KMS-11 (cell line): ENCODE measurements at regions not wholly inside any gene's neighbourhood (a gene's known extent, or its start where the extent isn't known, plus 50 kb on each side); places are given as distances from the start of the nearest gene placed in this dataset.

Experiments
- H2AFZ ChIP-seq: fragments of 200-600 bp; sonication (generic); 2 replicates; pipeline ENCODE4 v1.6.1; 2016; ENCODE audit warnings: antibody characterized with exemption, mixed run types, low read depth
- H3K27ac ChIP-seq: fragments of 200-600 bp; sonication (generic); 2 replicates; pipeline ENCODE4 v1.6.1; 2016; ENCODE audit warnings: mild to moderate bottlenecking, mixed run types
- H3K27me3 ChIP-seq: fragments of 200-600 bp; sonication (generic); 2 replicates; pipeline ENCODE4 v1.6.1; 2017; ENCODE audit warnings: mild to moderate bottlenecking, low read depth, mixed run types, moderate library complexity; ENCODE audit not compliant: insufficient read depth
- H3K36me3 ChIP-seq: fragments of 200-600 bp; sonication (generic); 2 replicates; pipeline ENCODE4 v1.6.1; 2017; ENCODE audit warnings: mild to moderate bottlenecking, mixed run types; ENCODE audit not compliant: insufficient read depth
- H3K4me1 ChIP-seq: fragments of 200-600 bp; sonication (generic); 2 replicates; pipeline ENCODE4 v1.6.1; 2016; ENCODE audit warnings: mild to moderate bottlenecking, low read depth, mixed run types; ENCODE audit not compliant: poor library complexity, severe bottlenecking
- H3K4me2 ChIP-seq: fragments of 200-600 bp; sonication (generic); 2 replicates; pipeline ENCODE4 v1.7.0; 2016; ENCODE audit warnings: mild to moderate bottlenecking, mixed run types
- H3K4me3 ChIP-seq: fragments of 200-600 bp; sonication (generic); IDR thresholded peaks from 2 replicates; pipeline ENCODE4 v1.6.1; 2017; ENCODE audit warnings: low read depth, low read length, mixed read lengths; ENCODE audit not compliant: insufficient read depth
- H3K79me2 ChIP-seq: fragments of 200-600 bp; sonication (generic); 2 replicates; pipeline ENCODE4 v1.6.1; 2016; ENCODE audit warnings: low read depth, mixed run types; ENCODE audit not compliant: insufficient read depth
- H3K9ac ChIP-seq: fragments of 200-600 bp; sonication (generic); 2 replicates; pipeline ENCODE4 v1.6.1; 2016; ENCODE audit warnings: mild to moderate bottlenecking, mixed run types
- H4K20me1 ChIP-seq: fragments of 200-600 bp; sonication (generic); 2 replicates; pipeline ENCODE4 v1.6.1; 2016; ENCODE audit warnings: mild to moderate bottlenecking, mixed run types; ENCODE audit not compliant: insufficient read depth
- TF ChIP-seq, protein P1 (sequence below): fragments of 200-600 bp; sonication (generic); conservative IDR thresholded peaks from 2 replicates; pipeline ENCODE4 v1.6.1; 2017; ENCODE audit warnings: low read depth, mild to moderate bottlenecking, antibody characterized with exemption, low read length, moderate library complexity, mixed read lengths

DNA sequence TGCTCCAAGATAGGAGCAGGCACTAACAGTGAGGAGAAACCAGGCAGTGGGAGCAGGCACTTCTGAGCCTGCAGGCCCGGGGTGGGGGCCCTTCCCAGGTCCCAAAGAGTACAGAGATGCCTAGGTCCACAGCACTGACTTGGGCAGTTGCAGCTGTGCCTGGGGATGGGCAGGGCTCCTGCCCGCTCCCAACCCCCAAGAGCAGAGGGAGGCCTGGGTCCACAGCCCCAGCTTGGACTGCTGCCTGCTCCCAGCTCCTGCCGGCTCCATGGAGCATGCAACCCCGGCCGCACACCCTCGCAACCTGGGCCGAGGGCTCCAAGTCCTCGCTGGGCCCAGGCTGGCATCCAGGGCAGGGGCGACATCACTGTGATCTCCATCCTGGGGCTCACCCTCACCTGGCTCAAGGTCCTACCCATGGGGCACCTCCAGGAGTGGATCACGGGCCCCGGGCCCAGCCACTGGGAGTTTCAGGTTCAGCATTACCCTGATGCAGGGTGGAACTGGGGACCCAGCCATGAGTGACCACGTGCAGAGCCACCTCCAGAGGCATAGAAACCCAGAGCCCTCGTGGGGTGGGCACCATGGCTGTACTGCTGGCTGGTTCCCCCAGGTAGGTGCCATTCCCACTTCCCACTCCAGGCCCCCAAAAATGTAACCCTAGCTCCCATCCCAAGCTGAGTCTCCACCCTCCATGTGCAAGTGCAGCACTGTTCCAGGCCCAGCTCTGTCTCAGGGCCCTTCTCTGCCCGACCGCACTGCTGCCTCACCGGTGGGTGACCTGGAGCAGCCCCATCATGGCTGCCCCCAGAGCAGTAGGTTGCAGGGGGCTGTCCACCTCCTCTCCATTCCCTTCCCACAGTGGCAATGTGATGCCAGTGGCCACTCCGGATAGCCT lies 325.6 kb downstream of the NR4A2 start:
- H3K27ac ChIP-seq, result no peak overlapping the region
- no peaks in the 10 kb centered on the region for H3K4me1 ChIP-seq
- H3K4me3 ChIP-seq, result no peak overlapping the region
- no peak overlapping the region for H3K4me2 ChIP-seq
- no peak overlapping the region for H3K9ac ChIP-seq
- no peaks in the 10 kb centered on the region for H3K27me3 ChIP-seq
- H4K20me1 ChIP-seq, result no peaks in the 10 kb centered on the region
- H2AFZ ChIP-seq, result no peak overlapping the region
- no peaks in the 10 kb centered on the region for H3K79me2 ChIP-seq
- no peaks in the 10 kb centered on the region for H3K36me3 ChIP-seq
- TF ChIP-seq, protein P1, sequence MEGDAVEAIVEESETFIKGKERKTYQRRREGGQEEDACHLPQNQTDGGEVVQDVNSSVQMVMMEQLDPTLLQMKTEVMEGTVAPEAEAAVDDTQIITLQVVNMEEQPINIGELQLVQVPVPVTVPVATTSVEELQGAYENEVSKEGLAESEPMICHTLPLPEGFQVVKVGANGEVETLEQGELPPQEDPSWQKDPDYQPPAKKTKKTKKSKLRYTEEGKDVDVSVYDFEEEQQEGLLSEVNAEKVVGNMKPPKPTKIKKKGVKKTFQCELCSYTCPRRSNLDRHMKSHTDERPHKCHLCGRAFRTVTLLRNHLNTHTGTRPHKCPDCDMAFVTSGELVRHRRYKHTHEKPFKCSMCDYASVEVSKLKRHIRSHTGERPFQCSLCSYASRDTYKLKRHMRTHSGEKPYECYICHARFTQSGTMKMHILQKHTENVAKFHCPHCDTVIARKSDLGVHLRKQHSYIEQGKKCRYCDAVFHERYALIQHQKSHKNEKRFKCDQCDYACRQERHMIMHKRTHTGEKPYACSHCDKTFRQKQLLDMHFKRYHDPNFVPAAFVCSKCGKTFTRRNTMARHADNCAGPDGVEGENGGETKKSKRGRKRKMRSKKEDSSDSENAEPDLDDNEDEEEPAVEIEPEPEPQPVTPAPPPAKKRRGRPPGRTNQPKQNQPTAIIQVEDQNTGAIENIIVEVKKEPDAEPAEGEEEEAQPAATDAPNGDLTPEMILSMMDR, result no peak

DNA sequence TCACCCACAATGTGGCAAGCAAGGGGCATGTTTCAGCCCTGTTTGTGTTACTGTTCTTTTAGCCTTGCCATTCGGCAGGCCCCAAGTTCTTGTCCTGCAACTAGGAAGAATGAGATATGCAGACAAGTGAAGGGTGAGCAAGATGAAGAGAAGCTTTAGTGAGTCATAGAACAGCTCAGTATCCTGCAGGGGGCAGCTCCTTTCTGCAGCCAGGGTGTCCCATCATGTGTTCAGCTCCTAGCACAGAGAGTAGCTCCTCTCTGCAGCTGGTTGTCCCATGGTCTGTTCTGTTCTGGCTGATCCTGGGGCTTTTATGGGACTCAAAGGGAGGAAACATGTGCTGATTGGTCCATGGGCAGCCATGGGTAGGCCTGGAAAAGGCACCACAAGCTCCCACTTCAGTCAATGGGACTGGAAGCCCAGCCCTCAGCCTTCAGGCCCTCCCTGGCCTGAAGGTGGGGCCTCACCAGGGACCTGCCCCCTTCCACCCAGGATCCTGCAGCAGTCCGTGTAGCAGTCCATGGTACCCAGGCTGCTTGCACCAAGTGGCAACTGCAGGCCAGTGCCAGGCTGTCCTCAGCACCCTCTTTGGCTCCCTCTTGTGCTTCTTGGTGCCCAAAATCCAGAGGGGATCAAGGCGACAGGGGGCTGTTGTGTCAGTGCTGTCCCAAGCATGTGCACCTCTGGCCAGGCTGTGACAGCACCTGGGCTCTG lies 326.4 kb downstream of the NR4A2 start:
- Histone ChIP-seq H3K27me3 (no peaks in the 10 kb centered on the region), H3K4me3 (no peak overlapping the region), H4K20me1 (no peaks in the 10 kb centered on the region), H3K9ac (no peak overlapping the region), H3K4me1 (no peaks in the 10 kb centered on the region), H3K79me2 (no peaks in the 10 kb centered on the region), H3K4me2 (no peak overlapping the region), H3K36me3 (no peaks in the 10 kb centered on the region), H2AFZ (no peak overlapping the region), H3K27ac (no peak overlapping the region)
- TF ChIP-seq, protein P1, result no peak

DNA sequence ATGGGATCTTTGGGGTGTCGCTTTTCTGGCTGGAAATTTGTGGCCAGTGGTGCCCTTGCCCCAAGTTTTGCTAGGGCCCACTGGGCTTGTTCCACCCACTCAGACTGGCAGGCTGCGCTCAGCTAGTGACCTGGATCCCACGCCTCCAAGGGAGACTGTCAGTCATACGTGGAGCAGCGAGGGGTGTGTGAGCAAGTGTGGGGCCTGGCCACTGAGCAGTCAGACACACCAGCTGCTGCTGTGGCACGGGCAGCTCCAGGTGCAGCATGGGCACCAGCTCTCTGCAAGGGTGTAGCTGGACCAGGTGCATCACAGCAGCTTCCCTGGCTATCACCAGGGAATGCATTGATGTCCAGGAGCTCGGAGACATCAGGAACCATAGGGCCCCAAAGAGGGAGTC lies 327.0 kb downstream of the NR4A2 start:
- Histone ChIP-seq H3K79me2 (no peaks in the 10 kb centered on the region), H3K4me3 (no peak overlapping the region), H3K9ac (no peak overlapping the region), H4K20me1 (no peaks in the 10 kb centered on the region), H3K4me1 (no peaks in the 10 kb centered on the region), H3K27ac (no peak overlapping the region), H3K36me3 (no peaks in the 10 kb centered on the region), H3K4me2 (no peak overlapping the region), H3K27me3 (no peaks in the 10 kb centered on the region), H2AFZ (no peak overlapping the region)
- TF ChIP-seq, protein P1, result no peak

DNA sequence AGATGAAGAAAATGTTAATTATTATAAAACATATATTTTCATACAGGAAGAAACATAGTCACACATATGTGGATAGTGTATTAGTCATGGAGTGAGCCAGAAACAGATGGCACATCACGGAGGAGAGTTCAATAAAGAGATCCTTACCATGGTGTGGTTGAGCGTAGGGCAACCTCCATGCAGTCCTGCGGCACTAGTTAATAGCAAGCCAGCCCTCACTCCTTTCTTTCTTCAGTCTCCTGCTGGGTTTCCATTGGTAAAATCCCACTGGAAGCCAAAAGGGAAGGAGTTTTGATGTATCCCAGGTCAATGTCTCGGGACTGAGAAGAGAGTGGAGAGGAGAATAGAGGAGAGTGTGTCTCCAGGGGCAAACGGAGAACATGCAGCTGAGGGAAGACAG lies 328.1 kb downstream of the NR4A2 start:
- H2AFZ ChIP-seq, result no peak overlapping the region
- no peaks in the 10 kb centered on the region for H3K27me3 ChIP-seq
- H3K9ac ChIP-seq, result no peak overlapping the region
- H3K27ac ChIP-seq, result no peak overlapping the region
- H3K4me3 ChIP-seq, result no peak overlapping the region
- no peaks in the 10 kb centered on the region for H4K20me1 ChIP-seq
- H3K36me3 ChIP-seq, result no peaks in the 10 kb centered on the region
- H3K4me2 ChIP-seq, result no peak overlapping the region
- H3K79me2 ChIP-seq, result no peaks in the 10 kb centered on the region
- no peaks in the 10 kb centered on the region for H3K4me1 ChIP-seq
- TF ChIP-seq, protein P1, result no peak
